HepG2 (cell line): ENCODE measurements at regions not wholly inside any gene's neighbourhood (a gene's known extent, or its start where the extent isn't known, plus 50 kb on each side); places are given as distances from the start of the nearest gene placed in this dataset.
A peak's percentile ranks its signal among the peaks of the same experiment; 100 is the strongest.

ENCODE experiments used
- EP300 ChIP-seq, 3 experiments: sonication (generic) in 1 of 3; formaldehyde crosslinking in 1 of 3; IDR thresholded peaks; 2 replicates each; pipeline versions ENCODE4 v1.5.1 to v1.6.1; 2011 to 2020; ENCODE audit warnings: low read depth in 2 of 3, low read length in 2 of 3, borderline replicate concordance in 1 of 3, improper control_type of control experiment in 1 of 3, mild to moderate bottlenecking in 1 of 3, missing genetic modification reagents in 1 of 3, moderate library complexity in 1 of 3
- FOXA3 ChIP-seq: IDR thresholded peaks from 2 replicates; pipeline ENCODE4 v1.6.1; 2016; ENCODE audit warnings: missing genetic modification reagents, missing compliant biosample characterization
- HDAC2 ChIP-seq: sonication (generic); formaldehyde crosslinking; IDR thresholded peaks from 2 replicates; pipeline ENCODE4 v1.4.0; 2020; ENCODE audit warnings: missing genetic modification reagents
- HMG20B ChIP-seq: conservative IDR thresholded peaks from 2 replicates; pipeline ENCODE4 v1.6.1; 2016; ENCODE audit warnings: missing genetic modification reagents, missing compliant biosample characterization
- HNF1B ChIP-seq: sonication (generic); formaldehyde crosslinking; IDR thresholded peaks from 2 replicates; pipeline ENCODE4 v1.5.1; 2020; ENCODE audit warnings: mild to moderate bottlenecking, moderate library complexity, missing genetic modification reagents
- HOXA3 ChIP-seq: sonication (generic); formaldehyde crosslinking; IDR thresholded peaks from 2 replicates; pipeline ENCODE4 v1.5.0; 2020; ENCODE audit warnings: missing genetic modification reagents
- PBX2 ChIP-seq: IDR thresholded peaks from 2 replicates; pipeline ENCODE4 v1.6.1; 2016; ENCODE audit warnings: control low read depth
- PHF21A ChIP-seq: sonication (generic); formaldehyde crosslinking; IDR thresholded peaks from 2 replicates; pipeline ENCODE4 v1.5.0; 2020; ENCODE audit warnings: mild to moderate bottlenecking, missing genetic modification reagents
- TAF1 ChIP-seq: sonication (generic); formaldehyde crosslinking; IDR thresholded peaks from 2 replicates; pipeline ENCODE4 v1.4.0; 2020; ENCODE audit warnings: missing genetic modification reagents
- ZNF263 ChIP-seq: sonication (generic); formaldehyde crosslinking; IDR thresholded peaks from 2 replicates; pipeline ENCODE4 v1.4.0; 2020; ENCODE audit warnings: missing genetic modification reagents
- ZNF644 ChIP-seq: IDR thresholded peaks from 2 replicates; pipeline ENCODE4 v1.6.1; 2016; ENCODE audit warnings: low read depth
- ZNF775 ChIP-seq: sonication (generic); formaldehyde crosslinking; IDR thresholded peaks from 2 replicates; pipeline ENCODE4 v1.4.0; 2020; ENCODE audit warnings: missing genetic modification reagents, mild to moderate bottlenecking, moderate library complexity, borderline replicate concordance
- TF ChIP-seq, protein P1 (sequence below): sonication (generic); formaldehyde crosslinking; IDR thresholded peaks from 2 replicates; pipeline ENCODE4 v1.4.0; 2020; ENCODE audit warnings: missing genetic modification reagents
- TF ChIP-seq, protein P2 (sequence below): sonication (generic); formaldehyde crosslinking; IDR thresholded peaks from 2 replicates; pipeline ENCODE4 v1.4.0; 2020; ENCODE audit warnings: missing genetic modification reagents, borderline replicate concordance
- TF ChIP-seq, protein P3 (sequence below): sonication (generic); formaldehyde crosslinking; IDR thresholded peaks from 2 replicates; pipeline ENCODE4 v1.4.0; 2020; ENCODE audit warnings: missing genetic modification reagents, borderline replicate concordance

- TF ChIP-seq, protein P1, sequence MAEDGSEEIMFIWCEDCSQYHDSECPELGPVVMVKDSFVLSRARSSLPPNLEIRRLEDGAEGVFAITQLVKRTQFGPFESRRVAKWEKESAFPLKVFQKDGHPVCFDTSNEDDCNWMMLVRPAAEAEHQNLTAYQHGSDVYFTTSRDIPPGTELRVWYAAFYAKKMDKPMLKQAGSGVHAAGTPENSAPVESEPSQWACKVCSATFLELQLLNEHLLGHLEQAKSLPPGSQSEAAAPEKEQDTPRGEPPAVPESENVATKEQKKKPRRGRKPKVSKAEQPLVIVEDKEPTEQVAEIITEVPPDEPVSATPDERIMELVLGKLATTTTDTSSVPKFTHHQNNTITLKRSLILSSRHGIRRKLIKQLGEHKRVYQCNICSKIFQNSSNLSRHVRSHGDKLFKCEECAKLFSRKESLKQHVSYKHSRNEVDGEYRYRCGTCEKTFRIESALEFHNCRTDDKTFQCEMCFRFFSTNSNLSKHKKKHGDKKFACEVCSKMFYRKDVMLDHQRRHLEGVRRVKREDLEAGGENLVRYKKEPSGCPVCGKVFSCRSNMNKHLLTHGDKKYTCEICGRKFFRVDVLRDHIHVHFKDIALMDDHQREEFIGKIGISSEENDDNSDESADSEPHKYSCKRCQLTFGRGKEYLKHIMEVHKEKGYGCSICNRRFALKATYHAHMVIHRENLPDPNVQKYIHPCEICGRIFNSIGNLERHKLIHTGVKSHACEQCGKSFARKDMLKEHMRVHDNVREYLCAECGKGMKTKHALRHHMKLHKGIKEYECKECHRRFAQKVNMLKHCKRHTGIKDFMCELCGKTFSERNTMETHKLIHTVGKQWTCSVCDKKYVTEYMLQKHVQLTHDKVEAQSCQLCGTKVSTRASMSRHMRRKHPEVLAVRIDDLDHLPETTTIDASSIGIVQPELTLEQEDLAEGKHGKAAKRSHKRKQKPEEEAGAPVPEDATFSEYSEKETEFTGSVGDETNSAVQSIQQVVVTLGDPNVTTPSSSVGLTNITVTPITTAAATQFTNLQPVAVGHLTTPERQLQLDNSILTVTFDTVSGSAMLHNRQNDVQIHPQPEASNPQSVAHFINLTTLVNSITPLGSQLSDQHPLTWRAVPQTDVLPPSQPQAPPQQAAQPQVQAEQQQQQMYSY (CRISPR knock-in tag), result no peak
- TF ChIP-seq ZNF644, result peak; percentile 29; the same call in 1 of the 2 replicates
- TF ChIP-seq HNF1B (CRISPR knock-in tag), result no peak
- peak in 1 of 2 experiments; percentile 82; a peak in 1 of 4 replicates for TF ChIP-seq EP300 (IDR thresholded peaks at IDR 0.05; ENCODE audit: low read depth in 2 of 2, low read length in 2 of 2)
- TF ChIP-seq EP300 (CRISPR knock-in tag; IDR thresholded peaks at IDR 0.05; ENCODE audit: borderline replicate concordance), result no peak; the same call in 1 of the 2 replicates
- TF ChIP-seq PBX2 (CRISPR knock-in tag), result no peak
- TF ChIP-seq HMG20B (CRISPR knock-in tag), result peak; percentile 25; the same call in 1 of the 2 replicates
- TF ChIP-seq HOXA3 (CRISPR knock-in tag), result peak; percentile 3; the same call in 1 of the 2 replicates
- TF ChIP-seq ZNF263 (CRISPR knock-in tag), result 0 out of 2 replicates have a peak, but pooled peaks have one; percentile 22
- TF ChIP-seq, protein P2, sequence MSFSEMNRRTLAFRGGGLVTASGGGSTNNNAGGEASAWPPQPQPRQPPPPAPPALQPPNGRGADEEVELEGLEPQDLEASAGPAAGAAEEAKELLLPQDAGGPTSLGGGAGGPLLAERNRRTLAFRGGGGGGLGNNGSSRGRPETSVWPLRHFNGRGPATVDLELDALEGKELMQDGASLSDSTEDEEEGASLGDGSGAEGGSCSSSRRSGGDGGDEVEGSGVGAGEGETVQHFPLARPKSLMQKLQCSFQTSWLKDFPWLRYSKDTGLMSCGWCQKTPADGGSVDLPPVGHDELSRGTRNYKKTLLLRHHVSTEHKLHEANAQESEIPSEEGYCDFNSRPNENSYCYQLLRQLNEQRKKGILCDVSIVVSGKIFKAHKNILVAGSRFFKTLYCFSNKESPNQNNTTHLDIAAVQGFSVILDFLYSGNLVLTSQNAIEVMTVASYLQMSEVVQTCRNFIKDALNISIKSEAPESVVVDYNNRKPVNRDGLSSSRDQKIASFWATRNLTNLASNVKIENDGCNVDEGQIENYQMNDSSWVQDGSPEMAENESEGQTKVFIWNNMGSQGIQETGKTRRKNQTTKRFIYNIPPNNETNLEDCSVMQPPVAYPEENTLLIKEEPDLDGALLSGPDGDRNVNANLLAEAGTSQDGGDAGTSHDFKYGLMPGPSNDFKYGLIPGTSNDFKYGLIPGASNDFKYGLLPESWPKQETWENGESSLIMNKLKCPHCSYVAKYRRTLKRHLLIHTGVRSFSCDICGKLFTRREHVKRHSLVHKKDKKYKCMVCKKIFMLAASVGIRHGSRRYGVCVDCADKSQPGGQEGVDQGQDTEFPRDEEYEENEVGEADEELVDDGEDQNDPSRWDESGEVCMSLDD (CRISPR knock-in tag), result no peak
- no peak for TF ChIP-seq HDAC2 (CRISPR knock-in tag)
- no peak for TF ChIP-seq ZNF775 (CRISPR knock-in tag)
- TF ChIP-seq PHF21A (CRISPR knock-in tag), result peak; percentile 30; the same call in 1 of the 2 replicates
- TF ChIP-seq, protein P3, sequence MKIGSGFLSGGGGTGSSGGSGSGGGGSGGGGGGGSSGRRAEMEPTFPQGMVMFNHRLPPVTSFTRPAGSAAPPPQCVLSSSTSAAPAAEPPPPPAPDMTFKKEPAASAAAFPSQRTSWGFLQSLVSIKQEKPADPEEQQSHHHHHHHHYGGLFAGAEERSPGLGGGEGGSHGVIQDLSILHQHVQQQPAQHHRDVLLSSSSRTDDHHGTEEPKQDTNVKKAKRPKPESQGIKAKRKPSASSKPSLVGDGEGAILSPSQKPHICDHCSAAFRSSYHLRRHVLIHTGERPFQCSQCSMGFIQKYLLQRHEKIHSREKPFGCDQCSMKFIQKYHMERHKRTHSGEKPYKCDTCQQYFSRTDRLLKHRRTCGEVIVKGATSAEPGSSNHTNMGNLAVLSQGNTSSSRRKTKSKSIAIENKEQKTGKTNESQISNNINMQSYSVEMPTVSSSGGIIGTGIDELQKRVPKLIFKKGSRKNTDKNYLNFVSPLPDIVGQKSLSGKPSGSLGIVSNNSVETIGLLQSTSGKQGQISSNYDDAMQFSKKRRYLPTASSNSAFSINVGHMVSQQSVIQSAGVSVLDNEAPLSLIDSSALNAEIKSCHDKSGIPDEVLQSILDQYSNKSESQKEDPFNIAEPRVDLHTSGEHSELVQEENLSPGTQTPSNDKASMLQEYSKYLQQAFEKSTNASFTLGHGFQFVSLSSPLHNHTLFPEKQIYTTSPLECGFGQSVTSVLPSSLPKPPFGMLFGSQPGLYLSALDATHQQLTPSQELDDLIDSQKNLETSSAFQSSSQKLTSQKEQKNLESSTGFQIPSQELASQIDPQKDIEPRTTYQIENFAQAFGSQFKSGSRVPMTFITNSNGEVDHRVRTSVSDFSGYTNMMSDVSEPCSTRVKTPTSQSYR (CRISPR knock-in tag), result 0 out of 2 replicates have a peak, but pooled peaks have one; percentile 7
- TF ChIP-seq TAF1 (CRISPR knock-in tag), result peak; percentile 24; the same call in 1 of the 2 replicates
- TF ChIP-seq FOXA3, result 0 out of 2 replicates have a peak, but pooled peaks have one; percentile 9
Observed at GRCh38 chr14:32006263-32007110, 70.6 kb upstream of the ARHGAP5 start (continued).
